Fibroblast of peridontal ligament (primary cell): ENCODE measurements at regions not wholly inside any gene's neighbourhood (a gene's known extent, or its start where the extent isn't known, plus 50 kb on each side); places are given as distances from the start of the nearest gene placed in this dataset.
"Not testable (repeated sequence)": the region's sequence is repeated elsewhere in the genome, so short reads cannot be mapped to it uniquely, and the experiment has no call there.

Experiments used
- DNase-seq: peaks from one replicate; pipeline ENCODE4 v3.0.0-alpha.2; 2010; ENCODE audit errors: extremely low read depth

GRCh38 chr4:27360790-27361267 is 500.2 kb downstream of the STIM2 start:
- DNase-seq = no peak

- DNase-seq = no peak
These were observed 503.9 kb downstream of the STIM2 start for GRCh38 chr4:27364509-27364908.

GRCh38 chr4:27366104-27366823 is 505.6 kb downstream of the STIM2 start:
- DNase-seq = no peak

GRCh38 chr4:27368781-27369180 is 508.1 kb downstream of the STIM2 start:
- no peak for DNase-seq

- no peak for DNase-seq
These were observed 521.2 kb downstream of the STIM2 start for GRCh38 chr4:27381815-27382214.

GRCh38 chr4:27387711-27388110 is 527.1 kb downstream of the STIM2 start:
- no peak for DNase-seq

- DNase-seq = no peak
These were observed 537.2 kb downstream of the STIM2 start for GRCh38 chr4:27397886-27398285.

GRCh38 chr4:27398631-27399310 is 538.1 kb downstream of the STIM2 start:
- no peak for DNase-seq

- no peak for DNase-seq
These were observed 547.0 kb downstream of the STIM2 start for GRCh38 chr4:27407616-27408015.

- no peak for DNase-seq
These were observed 552.0 kb downstream of the STIM2 start for GRCh38 chr4:27412613-27413012.

GRCh38 chr4:27414887-27415731 is 554.5 kb downstream of the STIM2 start:
- DNase-seq = no peak

- no peak for DNase-seq
These were observed 568.0 kb downstream of the STIM2 start for GRCh38 chr4:27428661-27429060.

GRCh38 chr4:27429364-27429871 is 568.8 kb downstream of the STIM2 start:
- DNase-seq = no peak

GRCh38 chr4:27442146-27442545 is 581.5 kb downstream of the STIM2 start:
- DNase-seq = no peak

GRCh38 chr4:27442661-27443060 is 582.0 kb downstream of the STIM2 start:
- not testable (repeated sequence) for DNase-seq

GRCh38 chr4:27463816-27464215 is 603.2 kb downstream of the STIM2 start:
- no peak for DNase-seq

GRCh38 chr4:27467351-27467750 is 606.7 kb downstream of the STIM2 start:
- no peak for DNase-seq

- no peak for DNase-seq
These were observed 611.7 kb downstream of the STIM2 start for GRCh38 chr4:27472364-27472763.

- no peak for DNase-seq
These were observed 614.0 kb downstream of the STIM2 start for GRCh38 chr4:27474691-27475090.

- DNase-seq = no peak
These were observed 623.6 kb downstream of the STIM2 start for GRCh38 chr4:27484216-27484615.

- no peak for DNase-seq
These were observed 629.7 kb downstream of the STIM2 start for GRCh38 chr4:27490315-27490714.

- DNase-seq = no peak
These were observed 630.1 kb downstream of the STIM2 start for GRCh38 chr4:27490766-27491165.
